MCF 10A (cell line): ENCODE measurements at regions not wholly inside any gene's neighbourhood (a gene's known extent, or its start where the extent isn't known, plus 50 kb on each side); places are given as distances from the start of the nearest gene placed in this dataset.

Source experiments
- BruUV-seq: library from RNA; stranded (reverse); fragments of 400-500 nt; replicated peaks from 2 replicates; lab custom pipeline; 2021; lab: Mats Ljungman, UMichigan
- CTCF ChIA-PET: fragments of 300-600 bp; sonication (Branson Sonifier 250); formaldehyde crosslinking; extraction: SDS; loops from one replicate; lab custom pipeline; 2021; ENCODE audit warnings: antibody characterized with exemption, inconsistent platforms; lab: Yijun Ruan, JAX
- POLR2A ChIA-PET: fragments of 300-600, 350-650 bp; sonication (Branson Sonifier 250); formaldehyde crosslinking; extraction: SDS; loops from one replicate; lab custom pipeline; 2020; ENCODE audit warnings: antibody characterized with exemption, inconsistent platforms; lab: Yijun Ruan, JAX
- DNase-seq: peaks from one replicate; pipeline ENCODE4 v3.0.0-alpha.2; 2018; ENCODE audit not compliant: unreplicated experiment
- H3K27ac Mint-ChIP-seq: one replicate; pipeline ENCODE4 v1.8.0; 2022; ENCODE audit warnings: mild to moderate bottlenecking, low read depth, mixed read lengths; ENCODE audit not compliant: unreplicated experiment
- H3K27me3 Mint-ChIP-seq: one replicate; pipeline ENCODE4 v1.8.0; 2022; ENCODE audit warnings: mixed read lengths; ENCODE audit not compliant: insufficient read depth, unreplicated experiment
- H3K36me3 Mint-ChIP-seq: one replicate; pipeline ENCODE4 v1.8.0; 2022; ENCODE audit warnings: mild to moderate bottlenecking, moderate library complexity, mixed read lengths; ENCODE audit not compliant: insufficient read depth, unreplicated experiment
- H3K4me1 Mint-ChIP-seq: one replicate; pipeline ENCODE4 v1.8.0; 2022; ENCODE audit warnings: mixed read lengths; ENCODE audit not compliant: insufficient read depth, unreplicated experiment
- H3K4me3 Mint-ChIP-seq: one replicate; pipeline ENCODE4 v1.8.0; 2022; ENCODE audit warnings: mild to moderate bottlenecking, moderate library complexity, mixed read lengths; ENCODE audit not compliant: unreplicated experiment
- H3K9me3 Mint-ChIP-seq: one replicate; pipeline ENCODE4 v1.8.0; 2022; ENCODE audit warnings: mixed read lengths; ENCODE audit not compliant: unreplicated experiment
- intact Hi-C: fragments of 100-400 bp; cut with micrococcal nuclease; formaldehyde crosslinking; loops from 2 replicates; pipeline ENCODE4 v1.14.1; 2022
- TF ChIP-seq, protein P1 (sequence below): fragments of 200-600 bp; IDR thresholded peaks from one replicate; pipeline ENCODE4 v1.8.0; 2022; ENCODE audit warnings: antibody characterized with exemption, mild to moderate bottlenecking; ENCODE audit not compliant: unreplicated experiment

DNA sequence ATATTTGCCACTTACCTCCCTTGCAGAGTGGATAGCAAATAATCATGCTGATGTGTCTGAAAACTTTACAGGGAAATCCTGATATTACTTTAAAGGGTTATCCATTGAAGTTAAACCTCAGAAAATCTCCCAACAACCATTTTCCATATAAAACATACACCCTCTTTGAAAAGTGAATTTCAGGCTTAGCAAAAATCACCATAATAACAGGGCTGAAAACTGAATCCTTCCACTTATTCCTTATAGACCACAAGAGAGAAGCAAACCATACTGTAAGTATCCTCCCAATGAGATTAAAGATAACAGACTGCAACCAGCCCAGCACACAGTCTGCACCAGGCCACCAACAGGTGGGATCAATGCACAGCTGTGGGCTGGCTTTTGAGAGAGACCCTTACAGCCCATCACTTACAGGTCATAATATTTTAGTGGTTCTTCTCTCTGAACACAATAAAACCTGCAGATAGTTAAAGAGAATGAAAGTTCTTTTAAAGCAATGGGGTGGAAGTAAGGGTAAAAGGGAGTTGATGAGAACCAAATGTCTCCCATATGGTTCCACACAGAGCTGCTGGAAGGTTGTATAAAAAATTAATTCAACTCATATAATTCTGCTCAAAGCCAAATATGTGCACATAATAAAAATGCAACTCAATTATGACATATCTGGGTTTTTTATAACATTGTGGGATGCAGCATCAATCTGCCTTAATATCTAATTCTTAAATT, 376.2 kb upstream of the GRAMD2B start:
- Mint-ChIP-seq H3K27me3 (no peaks in the 10 kb centered on the region), H3K4me3 (no peak overlapping the region), H3K27ac (no peak overlapping the region)

DNA sequence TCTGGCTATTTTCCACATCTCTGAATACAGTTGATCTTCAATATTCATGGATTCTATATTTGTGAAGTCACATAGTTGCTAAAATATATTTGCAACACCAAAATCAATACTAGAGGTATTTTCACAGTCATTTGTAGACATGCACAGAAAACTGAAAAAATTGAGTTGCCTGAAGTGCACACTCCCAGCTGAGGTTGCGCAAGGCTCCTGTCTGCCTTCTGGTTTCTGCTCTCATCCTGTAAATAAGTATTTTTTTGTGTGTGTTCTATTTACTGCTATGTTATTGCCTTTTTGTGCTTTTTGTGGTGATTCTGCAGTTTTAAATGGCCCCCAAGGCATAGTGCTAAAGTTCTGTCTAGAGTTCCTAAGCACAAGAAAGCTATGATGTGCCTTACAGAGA, 371.1 kb upstream of the GRAMD2B start:
- H3K4me3 Mint-ChIP-seq = no peak overlapping the region
- ChIA-PET CTCF (interaction anchor here (0.6 kb wide), 1 partner anchor 52 kb away, joined by 3 read pairs; no protein-coding TSS in a partner anchor), POLR2A (interaction anchor here (0.6 to 1.1 kb wide), 2 partner anchors 73 to 313 kb away, joined by 3 to 4 read pairs; no protein-coding TSS in a partner anchor)
- BruUV-seq = no TSS peak
- H3K36me3 Mint-ChIP-seq = peaks cover 6% of the 10 kb centered on the region
- TF ChIP-seq, protein P1, sequence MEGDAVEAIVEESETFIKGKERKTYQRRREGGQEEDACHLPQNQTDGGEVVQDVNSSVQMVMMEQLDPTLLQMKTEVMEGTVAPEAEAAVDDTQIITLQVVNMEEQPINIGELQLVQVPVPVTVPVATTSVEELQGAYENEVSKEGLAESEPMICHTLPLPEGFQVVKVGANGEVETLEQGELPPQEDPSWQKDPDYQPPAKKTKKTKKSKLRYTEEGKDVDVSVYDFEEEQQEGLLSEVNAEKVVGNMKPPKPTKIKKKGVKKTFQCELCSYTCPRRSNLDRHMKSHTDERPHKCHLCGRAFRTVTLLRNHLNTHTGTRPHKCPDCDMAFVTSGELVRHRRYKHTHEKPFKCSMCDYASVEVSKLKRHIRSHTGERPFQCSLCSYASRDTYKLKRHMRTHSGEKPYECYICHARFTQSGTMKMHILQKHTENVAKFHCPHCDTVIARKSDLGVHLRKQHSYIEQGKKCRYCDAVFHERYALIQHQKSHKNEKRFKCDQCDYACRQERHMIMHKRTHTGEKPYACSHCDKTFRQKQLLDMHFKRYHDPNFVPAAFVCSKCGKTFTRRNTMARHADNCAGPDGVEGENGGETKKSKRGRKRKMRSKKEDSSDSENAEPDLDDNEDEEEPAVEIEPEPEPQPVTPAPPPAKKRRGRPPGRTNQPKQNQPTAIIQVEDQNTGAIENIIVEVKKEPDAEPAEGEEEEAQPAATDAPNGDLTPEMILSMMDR = no peak
- DNase-seq = peak; percentile 25
- no peak overlapping the region for H3K27ac Mint-ChIP-seq
- intact Hi-C loops = no loop called here
- H3K4me1 Mint-ChIP-seq = peaks cover 13% of the 10 kb centered on the region
- no peaks in the 10 kb centered on the region for H3K27me3 Mint-ChIP-seq
- no peaks in the 10 kb centered on the region for H3K9me3 Mint-ChIP-seq

More for the DNA sequence above, 376.2 kb upstream of the GRAMD2B start:
- Mint-ChIP-seq H3K9me3 (no peaks in the 10 kb centered on the region), H3K4me1 (peaks cover 5% of the 10 kb centered on the region), H3K36me3 (peaks cover under 1% of the 10 kb centered on the region)
- intact Hi-C loops = no loop called here
- ChIA-PET CTCF (no interaction called here), POLR2A (interaction anchor here (0.7 kb wide), 2 partner anchors 44 to 1197 kb away, joined by 3 to 4 read pairs; no protein-coding TSS in a partner anchor)
- BruUV-seq = no TSS peak
- TF ChIP-seq, protein P1 = no peak
- no peak for DNase-seq

DNA sequence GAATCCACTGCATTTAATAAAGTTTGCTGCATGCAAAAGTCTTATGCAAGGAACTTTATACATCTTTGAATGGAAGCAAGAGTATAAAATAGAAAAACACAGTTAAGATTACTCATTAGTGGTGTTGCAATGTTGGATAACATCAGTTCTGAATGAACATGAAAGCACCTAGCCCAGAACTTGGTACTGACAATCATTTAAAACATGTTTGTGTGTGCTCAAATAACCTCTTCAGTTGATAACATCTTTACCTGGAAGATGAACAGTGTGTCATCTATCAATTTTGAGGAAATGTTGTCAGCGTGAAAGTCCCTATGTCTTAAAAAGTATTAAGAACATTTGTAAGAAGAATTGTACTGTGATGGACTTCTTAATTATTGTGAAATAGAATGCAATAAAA, 370.4 kb upstream of the GRAMD2B start:
- H3K4me3 Mint-ChIP-seq = no peak overlapping the region
- CTCF ChIA-PET = interaction anchor here (0.6 kb wide), 1 partner anchor 52 kb away, joined by 3 read pairs; no protein-coding TSS in a partner anchor
- H3K4me1 Mint-ChIP-seq = peaks cover 13% of the 10 kb centered on the region
- H3K27ac Mint-ChIP-seq = no peak overlapping the region
- no TSS peak for BruUV-seq
- H3K36me3 Mint-ChIP-seq = peaks cover 6% of the 10 kb centered on the region
- intact Hi-C loops = no loop called here
- DNase-seq = peak; percentile 17
- POLR2A ChIA-PET = no interaction called here
- no peaks in the 10 kb centered on the region for H3K9me3 Mint-ChIP-seq
- H3K27me3 Mint-ChIP-seq = no peaks in the 10 kb centered on the region
- TF ChIP-seq, protein P1 = no peak

DNA sequence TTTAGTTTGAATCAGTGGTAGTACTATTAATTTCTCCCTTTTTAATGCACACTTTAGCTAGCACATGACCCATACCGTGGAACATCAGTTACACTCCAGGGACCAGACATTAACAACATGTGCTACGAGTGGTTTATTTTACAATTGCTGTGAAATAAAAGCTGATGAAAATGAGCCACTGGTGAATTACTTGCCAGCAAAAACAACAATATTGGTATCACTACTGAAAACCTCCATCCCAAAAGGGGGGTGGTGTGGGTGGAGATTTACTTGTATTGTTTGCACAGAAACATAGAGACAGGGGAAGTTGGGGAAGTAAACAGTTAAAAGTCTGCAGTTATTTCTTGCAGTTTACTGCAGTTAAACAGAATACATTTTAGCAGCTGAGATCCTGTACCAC, 369.6 kb upstream of the GRAMD2B start:
- TF ChIP-seq, protein P1 = no peak
- ChIA-PET CTCF (interaction anchor here (0.9 kb wide), 1 partner anchor 48 kb away, joined by 3 read pairs; no protein-coding TSS in a partner anchor), POLR2A (interaction anchor here (0.6 kb wide), 1 partner anchor 287 kb away, joined by 3 read pairs; no protein-coding TSS in a partner anchor)
- peaks cover 13% of the 10 kb centered on the region for H3K4me1 Mint-ChIP-seq
- no TSS peak for BruUV-seq
- H3K27me3 Mint-ChIP-seq = no peaks in the 10 kb centered on the region
- peaks cover 6% of the 10 kb centered on the region for H3K36me3 Mint-ChIP-seq
- DNase-seq = no peak
- no peak overlapping the region for H3K4me3 Mint-ChIP-seq
- no peak overlapping the region for H3K27ac Mint-ChIP-seq
- intact Hi-C loops = no loop called here
- no peaks in the 10 kb centered on the region for H3K9me3 Mint-ChIP-seq
